K562 (cell line): ENCODE measurements at regions not wholly inside any gene's neighbourhood (a gene's known extent, or its start where the extent isn't known, plus 50 kb on each side); places are given as distances from the start of the nearest gene placed in this dataset.

Source experiments
- ATF7 ChIP-seq: fragments of 450-650 bp; IDR thresholded peaks from 2 replicates; pipeline ENCODE4 v1.7.1; 2014; ENCODE audit warnings: mild to moderate bottlenecking, moderate library complexity
- CBX2 ChIP-seq: fragments of 200-600 bp; sonication (generic); IDR thresholded peaks from one replicate; pipeline ENCODE4 v1.6.1; 2012; ENCODE audit warnings: mild to moderate bottlenecking, low read length, inconsistent platforms; ENCODE audit not compliant: insufficient read depth, poor library complexity, severe bottlenecking
- CC2D1A ChIP-seq: fragments of 450-650 bp; IDR thresholded peaks from 2 replicates; pipeline ENCODE4 v1.6.1; 2017; ENCODE audit warnings: mild to moderate bottlenecking
- CCNT2 ChIP-seq: IDR thresholded peaks from 2 replicates; pipeline ENCODE4 v1.6.1; 2011; ENCODE audit warnings: borderline replicate concordance, low read depth, mild to moderate bottlenecking, moderate library complexity, mixed read lengths, low read length; ENCODE audit not compliant: insufficient read length; ENCODE audit errors: extremely low read depth
- CREM ChIP-seq: IDR thresholded peaks from 2 replicates; pipeline ENCODE4 v1.6.1; 2014; ENCODE audit warnings: antibody characterized with exemption, low read depth
- DDX20 ChIP-seq: fragments of 450-650 bp; IDR thresholded peaks from 2 replicates; pipeline ENCODE4 v1.6.1; 2016; ENCODE audit warnings: missing genetic modification characterization, low read depth, mild to moderate bottlenecking, missing compliant biosample characterization, moderate library complexity
- EP300 ChIP-seq: IDR thresholded peaks from 2 replicates; pipeline ENCODE4 v1.6.1; 2012; ENCODE audit warnings: low read length, improper control_type of control experiment
- EP400 ChIP-seq: fragments of 450-650 bp; IDR thresholded peaks from 2 replicates; pipeline ENCODE4 v1.6.1; 2017; ENCODE audit warnings: antibody characterized with exemption, mild to moderate bottlenecking, moderate library complexity
- HMGN3 ChIP-seq: IDR thresholded peaks from 2 replicates; pipeline ENCODE4 v1.6.1; 2011; ENCODE audit warnings: borderline replicate concordance, low read depth, mild to moderate bottlenecking, mixed read lengths, low read length; ENCODE audit not compliant: insufficient read length; ENCODE audit errors: extremely low read depth
- HNRNPLL ChIP-seq: fragments of 200-400 bp; formaldehyde crosslinking; IDR thresholded peaks from 2 replicates; pipeline ENCODE4 v1.6.1; 2017; ENCODE audit warnings: low read length, low read depth, mild to moderate bottlenecking; ENCODE audit not compliant: poor library complexity, severe bottlenecking
- MAZ ChIP-seq, 2 experiments: fragments of 450-650 bp in 1 of 2; sonication (generic) in 1 of 2; formaldehyde crosslinking; IDR thresholded peaks in 1 of 2; conservative IDR thresholded peaks in 1 of 2; 2 replicates each; pipeline versions ENCODE4 v1.4.0 to v1.5.0; 2020; ENCODE audit warnings: mild to moderate bottlenecking in 1 of 2, missing genetic modification reagents in 1 of 2
- NR4A1 ChIP-seq, 2 experiments: fragments of 250-450 bp in 1 of 2; fragments of 450-650 bp in 1 of 2; sonication (Bioruptor Pico) in 1 of 2; IDR thresholded peaks; 2 replicates each; pipeline versions ENCODE4 v1.4.0 to v1.6.1; 2016 to 2020; ENCODE audit warnings: mild to moderate bottlenecking in 2 of 2, missing compliant biosample characterization in 1 of 2, missing genetic modification characterization in 1 of 2, moderate library complexity in 1 of 2
- PPARD ChIP-seq: fragments of 250-450 bp; sonication (Bioruptor Pico); IDR thresholded peaks from 2 replicates; pipeline ENCODE4 v1.8.0; 2022; ENCODE audit warnings: inconsistent platforms, mild to moderate bottlenecking, moderate library complexity
- PREB ChIP-seq: sonication (generic); formaldehyde crosslinking; IDR thresholded peaks from 2 replicates; pipeline ENCODE4 v1.8.1; 2023; ENCODE audit warnings: mild to moderate bottlenecking, missing genetic modification reagents
- SIX5 ChIP-seq, 2 experiments: IDR thresholded peaks; 2 replicates each; pipeline ENCODE4 v1.6.1; 2011; ENCODE audit warnings: low read length in 2 of 2, borderline replicate concordance in 1 of 2, low read depth in 1 of 2, mild to moderate bottlenecking in 1 of 2, moderate library complexity in 1 of 2; ENCODE audit not compliant: insufficient read depth in 1 of 2
- SUPT5H ChIP-seq: fragments of 450-650 bp; IDR thresholded peaks from 2 replicates; pipeline ENCODE4 v1.6.1; 2016
- TSHZ1 ChIP-seq: fragments of 250-450 bp; sonication (Bioruptor Pico); IDR thresholded peaks from 2 replicates; pipeline ENCODE4 v1.4.0; 2020; ENCODE audit warnings: mild to moderate bottlenecking, moderate library complexity
- ZBTB8A ChIP-seq: fragments of 450-650 bp; IDR thresholded peaks from 2 replicates; pipeline ENCODE4 v1.6.1; 2018; ENCODE audit warnings: mild to moderate bottlenecking, moderate library complexity; ENCODE audit not compliant: partially characterized antibody
- ZBTB9 ChIP-seq: fragments of 450-650 bp; formaldehyde crosslinking; IDR thresholded peaks from 2 replicates; pipeline ENCODE4 v1.4.0; 2020; ENCODE audit warnings: mild to moderate bottlenecking, moderate library complexity
- ZNF347 ChIP-seq: fragments of 450-650 bp; formaldehyde crosslinking; IDR thresholded peaks from 2 replicates; pipeline ENCODE4 v1.4.0; 2020; ENCODE audit warnings: low read depth, mild to moderate bottlenecking, moderate library complexity
- ZNF696 ChIP-seq: fragments of 250-450 bp; sonication (Bioruptor Pico); conservative IDR thresholded peaks from 2 replicates; pipeline ENCODE4 v1.4.0; 2020; ENCODE audit warnings: mild to moderate bottlenecking, moderate library complexity
- ZNF778 ChIP-seq: fragments of 450-650 bp; formaldehyde crosslinking; IDR thresholded peaks from 2 replicates; pipeline ENCODE4 v1.4.0; 2020; ENCODE audit warnings: mild to moderate bottlenecking, moderate library complexity

- TF ChIP-seq EP400 (no peak), MAZ (CRISPR knock-in tag; conservative IDR thresholded peaks at IDR 0.05 in 1 of 2, IDR thresholded peaks at IDR 0.05 in 1 of 2) (0 out of 4 replicates have a peak, but pooled peaks of 1 of the 2 experiments have one; percentile 28), CCNT2 (no peak), SIX5 (IDR thresholded peaks at IDR 0.05; ENCODE audit: borderline replicate concordance in 1 of 2, insufficient read depth in 1 of 2, low read depth in 1 of 2, low read length in 2 of 2) (no peak), EP300 (peak; percentile 26; the same call in 1 of the 2 replicates), CBX2 (no peak), SUPT5H (peak; percentile 47; the same call in 1 of the 2 replicates), ATF7 (peak; percentile 69), NR4A1 (CRISPR knock-in tag; IDR thresholded peaks at IDR 0.05) (no peak), NR4A1 (tag; IDR thresholded peaks at IDR 0.05) (no peak), HMGN3 (no peak), PREB (no peak), ZBTB9 (CRISPR knock-in tag) (no peak), PPARD (CRISPR knock-in tag) (no peak), DDX20 (no peak), TSHZ1 (CRISPR knock-in tag) (no peak), ZNF778 (CRISPR knock-in tag) (no peak), CC2D1A (no peak), ZNF347 (CRISPR knock-in tag) (no peak), ZBTB8A (no peak), ZNF696 (CRISPR knock-in tag) (no peak), CREM (peak; percentile 26; the same call in 1 of the 2 replicates), HNRNPLL (no peak)
These were observed 214.0 kb upstream of the HTR2A start (continued) for GRCh38 chr13:47110833-47111240.
